ENCODE measurements at regions not wholly inside any gene's neighbourhood (a gene's known extent, or its start where the extent isn't known, plus 50 kb on each side); places are given as distances from the start of the nearest gene placed in this dataset.

- TF ChIP-seq YY1 (IDR thresholded peaks at IDR 0.05; ENCODE audit: insufficient read depth, insufficient read length) (no peak), ZNF274 (IDR thresholded peaks at IDR 0.05; ENCODE audit: low read depth, low read length) (no peak), SUZ12 (IDR thresholded peaks at IDR 0.05; ENCODE audit: extremely low read depth, insufficient read depth, insufficient read length) (no peak)
Observed at GRCh38 chr4:28811025-28811424, 1909.1 kb upstream of the PCDH7 start.

Data from NT2/D1 (cell line).